GM13976 (cell line): ENCODE measurements at regions not wholly inside any gene's neighbourhood (a gene's known extent, or its start where the extent isn't known, plus 50 kb on each side); places are given as distances from the start of the nearest gene placed in this dataset.

Experiments
- DNase-seq: peaks from one replicate; pipeline ENCODE4 v3.0.0; 2012; ENCODE audit warnings: low spot score
- CTCF ChIP-seq: IDR thresholded peaks from 2 replicates; pipeline ENCODE4 v1.5.1; 2012; ENCODE audit warnings: borderline replicate concordance, mild to moderate bottlenecking; ENCODE audit not compliant: insufficient read depth; ENCODE audit errors: extremely low read depth, missing control alignments, control extremely low read depth
- in situ Hi-C: fragments of 300-500 bp; cut with MboI; formaldehyde crosslinking; loops from one replicate; pipeline ENCODE4 v1.12.0; 2022; ENCODE audit warnings: low sequenced_read_pairs, mixed read lengths, inconsistent platforms; ENCODE audit not compliant: unreplicated experiment

GRCh38 chr1:235045921-235046601 is 82.6 kb downstream of the TOMM20 start:
- no peak for TF ChIP-seq CTCF
- no peak for DNase-seq
- in situ Hi-C loops, result no loop called here

- no peak for DNase-seq
- in situ Hi-C loops, result no loop called here
- TF ChIP-seq CTCF, result no peak
Measured at GRCh38 chr1:235045034-235045690, 83.5 kb downstream of the TOMM20 start.

- in situ Hi-C loops, result no loop called here
- DNase-seq, result no peak
- TF ChIP-seq CTCF, result no peak
Measured at GRCh38 chr1:235043234-235043633, 85.4 kb downstream of the TOMM20 start.

- TF ChIP-seq CTCF, result no peak
- no peak for DNase-seq
Measured at GRCh38 chr1:235038701-235039100, 89.9 kb downstream of the TOMM20 start.

DNA sequence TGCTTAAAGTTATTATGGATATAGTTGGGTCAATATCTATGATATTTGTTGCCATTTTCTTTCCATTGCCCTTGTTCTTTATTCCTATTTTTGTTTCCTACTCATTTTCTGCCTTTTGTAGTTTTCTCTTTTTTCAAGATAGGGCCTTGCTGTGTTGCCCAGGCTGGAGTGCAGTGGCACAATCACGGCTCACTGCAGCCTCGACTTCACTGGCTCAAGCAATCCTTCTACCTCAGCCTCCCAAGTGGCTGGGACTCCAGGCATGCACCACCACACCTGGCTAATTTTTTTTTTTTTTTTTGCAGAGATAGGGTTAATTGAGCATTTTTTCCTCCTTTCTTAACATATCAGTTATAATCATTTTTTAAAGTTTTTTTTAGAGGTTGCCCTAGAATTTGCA is 92.7 kb downstream of the TOMM20 start:
- in situ Hi-C loops, result no loop called here
- no peak for TF ChIP-seq CTCF
- DNase-seq, result no peak

More at GRCh38 chr1:235038701-235039100, 89.9 kb downstream of the TOMM20 start:
- in situ Hi-C loops, result no loop called here

- DNase-seq, result no peak
- no peak for TF ChIP-seq CTCF
- in situ Hi-C loops, result no loop called here
Measured at GRCh38 chr1:235030919-235031596, 97.6 kb downstream of the TOMM20 start.
